SU-DHL-6 (cell line): ENCODE measurements at regions not wholly inside any gene's neighbourhood (a gene's known extent, or its start where the extent isn't known, plus 50 kb on each side); places are given as distances from the start of the nearest gene placed in this dataset.

ENCODE experiments used
- EZH2phosphoT487 ChIP-seq: fragments of 200-600 bp; sonication (generic), shearing (Covaris generic); conservative IDR thresholded peaks from 2 replicates; pipeline ENCODE4 v1.6.1; 2018; ENCODE audit warnings: mild to moderate bottlenecking, antibody characterized with exemption, low read length, moderate library complexity, mixed read lengths
- TF ChIP-seq, protein P1 (sequence below): fragments of 200-600 bp; sonication (generic); IDR thresholded peaks from one replicate; pipeline ENCODE4 v1.5.1; 2017; ENCODE audit warnings: antibody characterized with exemption, mild to moderate bottlenecking, low read length, moderate library complexity; ENCODE audit not compliant: insufficient read depth, poor library complexity, severe bottlenecking

DNA sequence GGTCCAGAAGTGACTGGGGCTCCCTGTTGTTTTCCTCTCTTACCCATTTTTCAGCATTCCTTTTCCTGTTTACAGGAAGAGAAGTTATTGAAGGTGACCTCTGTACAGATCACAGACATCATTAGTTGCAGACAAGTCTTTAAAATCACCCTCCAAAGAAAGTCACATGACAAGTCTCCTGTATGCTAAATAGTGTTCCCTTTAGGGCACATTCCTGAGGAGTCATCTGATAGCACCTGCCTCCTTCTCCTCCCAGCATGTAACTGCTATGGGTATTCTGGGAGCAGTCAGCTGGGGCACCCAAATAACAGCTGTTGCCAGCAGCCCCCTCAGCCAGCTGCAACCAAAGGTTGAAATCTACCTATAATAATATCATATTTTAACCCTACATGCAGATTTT is 200.6 kb downstream of the PTGER3 start:
- TF ChIP-seq, protein P1, sequence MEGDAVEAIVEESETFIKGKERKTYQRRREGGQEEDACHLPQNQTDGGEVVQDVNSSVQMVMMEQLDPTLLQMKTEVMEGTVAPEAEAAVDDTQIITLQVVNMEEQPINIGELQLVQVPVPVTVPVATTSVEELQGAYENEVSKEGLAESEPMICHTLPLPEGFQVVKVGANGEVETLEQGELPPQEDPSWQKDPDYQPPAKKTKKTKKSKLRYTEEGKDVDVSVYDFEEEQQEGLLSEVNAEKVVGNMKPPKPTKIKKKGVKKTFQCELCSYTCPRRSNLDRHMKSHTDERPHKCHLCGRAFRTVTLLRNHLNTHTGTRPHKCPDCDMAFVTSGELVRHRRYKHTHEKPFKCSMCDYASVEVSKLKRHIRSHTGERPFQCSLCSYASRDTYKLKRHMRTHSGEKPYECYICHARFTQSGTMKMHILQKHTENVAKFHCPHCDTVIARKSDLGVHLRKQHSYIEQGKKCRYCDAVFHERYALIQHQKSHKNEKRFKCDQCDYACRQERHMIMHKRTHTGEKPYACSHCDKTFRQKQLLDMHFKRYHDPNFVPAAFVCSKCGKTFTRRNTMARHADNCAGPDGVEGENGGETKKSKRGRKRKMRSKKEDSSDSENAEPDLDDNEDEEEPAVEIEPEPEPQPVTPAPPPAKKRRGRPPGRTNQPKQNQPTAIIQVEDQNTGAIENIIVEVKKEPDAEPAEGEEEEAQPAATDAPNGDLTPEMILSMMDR, result no peak
- no peak for TF ChIP-seq EZH2phosphoT487
